Inferior parietal cortex (tissue), 1 donor: ENCODE measurements at regions not wholly inside any gene's neighbourhood (a gene's known extent, or its start where the extent isn't known, plus 50 kb on each side); places are given as distances from the start of the nearest gene placed in this dataset.

Experiments
- DNase-seq: peaks from one replicate; pipeline ENCODE4 v3.0.0-alpha.2; 2016; ENCODE audit errors: extremely low spot score

DNA sequence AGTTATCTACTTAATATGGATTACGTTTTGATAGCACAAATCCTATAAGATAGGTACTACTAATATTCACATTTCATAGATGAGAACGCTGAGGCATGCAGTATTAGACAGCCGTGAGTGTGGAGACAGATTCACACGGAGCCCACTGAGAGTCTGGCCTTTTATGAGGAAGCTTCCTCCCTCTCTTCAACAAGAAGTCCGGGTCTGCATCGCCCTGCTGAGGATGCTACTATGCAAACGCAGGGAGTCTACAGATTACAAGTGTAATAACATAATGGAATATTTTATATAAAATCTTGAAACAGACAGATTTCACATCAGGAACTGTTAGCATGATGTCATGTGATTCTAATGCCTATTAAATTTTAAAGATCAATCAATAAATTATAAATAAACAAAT is 255.9 kb upstream of the GLI3 start:
- DNase-seq = peak; percentile 20

DNA sequence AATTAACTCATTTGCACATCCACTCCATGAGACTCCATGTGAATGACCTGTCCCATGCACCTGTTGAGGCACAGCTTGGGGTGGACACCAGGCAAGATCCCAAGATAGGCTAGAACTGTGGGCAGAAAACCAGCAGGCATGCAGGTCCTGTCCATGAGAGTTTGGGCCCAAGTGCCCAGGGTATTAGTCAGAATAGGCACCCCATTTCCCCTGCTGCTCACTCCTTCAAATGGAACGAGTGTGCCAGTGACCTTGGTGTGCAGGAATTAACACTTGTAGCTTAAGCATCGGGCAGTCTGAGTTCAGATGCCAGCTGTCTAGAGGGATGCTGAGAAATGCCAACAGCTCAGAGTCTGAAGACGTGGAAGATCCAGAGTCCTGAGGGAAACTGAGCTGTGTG is 254.1 kb upstream of the GLI3 start:
- no peak for DNase-seq

DNA sequence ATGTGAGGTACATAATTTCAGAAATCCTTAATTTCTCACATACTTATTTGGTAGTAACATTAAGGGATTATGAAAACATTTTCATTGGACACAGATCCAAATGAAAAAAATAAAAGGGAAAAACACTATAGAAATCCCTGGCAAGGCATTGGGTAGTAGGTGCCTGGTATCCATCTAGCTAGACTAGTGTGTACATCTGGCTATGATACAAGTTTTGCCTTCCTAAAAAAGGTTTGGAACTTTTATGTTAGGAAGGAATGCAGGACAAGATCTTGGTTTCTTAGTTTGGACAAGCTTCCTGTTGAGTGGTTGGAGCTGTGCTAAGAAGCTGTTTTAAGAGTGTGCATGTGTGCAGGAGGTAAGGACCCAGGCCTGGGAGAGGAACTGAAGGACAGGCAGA is 252.3 kb upstream of the GLI3 start:
- no peak for DNase-seq

DNA sequence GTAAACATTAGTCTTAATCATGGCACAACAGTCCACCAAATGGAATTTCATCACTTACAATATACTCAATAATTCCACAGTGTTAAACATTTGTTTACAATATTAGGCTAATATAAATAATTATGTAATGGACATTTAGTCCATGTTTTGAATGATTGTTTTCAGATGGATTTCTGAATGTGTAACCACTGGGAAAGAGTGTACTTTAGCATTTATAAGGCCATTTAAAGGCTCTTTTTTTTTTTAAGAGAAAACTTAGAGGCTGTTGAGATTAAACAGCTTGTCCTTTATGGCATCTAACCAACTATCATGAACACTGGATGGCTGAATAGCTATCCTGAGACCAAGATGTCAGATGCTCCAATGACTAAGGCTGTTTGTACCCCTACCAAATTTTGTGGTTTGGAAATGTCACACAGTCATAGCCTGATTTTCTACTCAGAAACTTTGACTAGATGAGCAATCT is 248.3 kb upstream of the GLI3 start:
- DNase-seq = no peak

DNA sequence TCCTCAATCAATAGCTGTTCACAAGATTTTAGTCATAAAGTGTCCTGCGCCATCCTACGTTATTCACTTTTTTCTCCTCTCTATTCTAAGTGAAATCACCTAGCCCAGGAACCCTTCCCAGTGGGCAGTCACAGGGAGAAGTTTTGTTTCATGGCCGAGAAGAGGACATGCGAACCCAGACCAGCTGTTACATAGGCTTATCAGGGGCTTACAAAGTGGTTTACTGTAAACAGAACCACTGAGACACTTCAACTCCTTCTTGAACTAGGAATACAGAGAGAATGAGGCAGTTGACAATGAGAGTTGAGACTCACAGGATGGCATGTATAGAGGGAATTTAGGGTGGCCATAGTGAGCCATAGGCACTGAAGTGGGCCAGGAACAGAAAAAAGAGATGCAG is 246.9 kb upstream of the GLI3 start:
- no peak for DNase-seq

DNA sequence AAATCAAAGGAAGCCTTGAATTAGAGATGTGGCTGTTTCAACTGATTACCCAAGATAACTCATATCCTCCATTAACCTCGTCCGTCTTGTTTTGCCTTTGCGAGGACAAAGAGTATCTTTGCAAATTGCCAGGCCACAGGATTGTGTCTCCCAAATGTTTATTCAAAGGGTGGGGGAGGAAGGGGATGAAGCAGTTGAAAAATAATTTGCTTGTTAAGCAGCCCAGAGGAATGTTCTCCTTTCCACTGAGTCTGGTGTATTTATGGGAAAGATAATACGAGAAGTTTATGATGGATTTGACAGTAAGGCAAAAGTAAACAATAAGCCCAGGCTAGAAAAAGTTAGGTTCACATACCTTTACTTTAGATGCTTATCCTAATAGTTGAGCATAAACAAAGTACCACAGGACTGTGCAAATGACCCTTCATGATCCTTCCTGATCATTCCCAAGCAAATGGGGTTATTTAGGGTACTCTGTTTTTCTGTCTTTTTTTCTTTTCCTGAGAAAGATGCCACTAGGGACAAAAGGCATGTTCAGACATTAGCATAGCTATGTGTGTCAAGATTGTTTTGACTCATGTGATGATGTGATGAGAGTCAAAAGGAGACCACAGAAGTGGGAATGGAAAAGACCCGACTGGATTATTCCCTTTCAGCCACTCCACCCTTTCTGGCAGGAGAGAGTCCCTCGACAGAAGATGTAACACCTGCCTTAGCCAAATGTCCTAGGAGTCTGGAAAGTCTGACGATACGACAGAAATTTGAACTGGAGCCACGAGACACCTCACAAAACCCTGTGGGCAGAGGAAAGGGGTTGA is 243.0 kb upstream of the GLI3 start:
- DNase-seq = no peak

DNA sequence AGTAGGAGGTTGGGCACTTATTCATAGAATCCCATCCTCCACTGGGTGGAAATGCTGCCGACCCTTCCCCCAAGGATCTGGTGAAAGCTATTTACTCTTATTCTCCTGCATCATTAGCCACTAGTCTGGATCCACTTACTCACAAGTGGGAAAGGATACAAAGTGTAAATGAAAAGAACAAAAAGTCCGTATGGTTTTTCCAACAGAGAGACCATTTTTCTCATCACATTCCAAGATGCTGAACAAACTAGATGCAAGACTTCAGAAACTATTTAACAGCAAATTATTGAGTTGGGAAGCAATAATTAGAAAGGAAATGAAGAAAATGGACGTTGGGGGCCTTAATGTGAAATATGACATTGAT is 242.4 kb upstream of the GLI3 start:
- no peak for DNase-seq

DNA sequence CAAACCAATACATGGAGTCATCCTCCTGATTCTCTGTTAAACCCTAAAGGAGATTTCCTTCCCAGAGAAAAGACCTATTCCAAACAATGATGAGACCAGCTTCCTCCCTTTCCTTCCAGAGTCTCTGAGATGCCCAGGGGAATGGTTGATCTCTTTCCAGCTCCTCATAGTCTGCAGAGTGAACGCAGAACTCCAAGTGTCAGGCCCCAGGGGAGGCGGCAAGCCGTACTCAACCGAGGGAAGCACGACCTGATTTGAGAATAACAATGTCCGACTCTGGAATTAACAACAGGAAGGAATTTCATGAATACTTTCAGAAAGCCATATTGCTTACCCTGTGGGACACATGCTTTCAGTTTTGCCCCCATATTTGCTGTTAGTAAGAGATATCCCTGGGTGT is 241.7 kb upstream of the GLI3 start:
- no peak for DNase-seq

DNA sequence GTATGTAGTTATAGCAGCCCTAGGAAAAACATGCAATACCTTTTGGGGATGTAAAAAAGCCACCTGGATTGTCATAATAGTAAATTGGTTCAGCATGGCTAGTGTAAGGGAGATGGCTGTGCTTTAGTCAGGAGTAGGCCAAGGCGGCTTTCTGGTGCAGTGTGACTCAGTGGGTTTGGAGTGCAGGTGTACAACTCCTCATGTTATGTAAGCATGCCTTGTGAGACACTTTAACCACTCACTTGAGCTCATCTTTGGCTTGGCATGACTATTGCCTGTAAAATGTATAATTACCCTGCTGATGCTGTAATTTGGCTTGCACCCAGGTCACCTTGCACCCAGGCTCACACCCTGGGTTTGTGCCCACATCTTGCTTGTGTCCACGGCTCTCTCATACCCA is 239.2 kb upstream of the GLI3 start:
- DNase-seq = no peak

DNA sequence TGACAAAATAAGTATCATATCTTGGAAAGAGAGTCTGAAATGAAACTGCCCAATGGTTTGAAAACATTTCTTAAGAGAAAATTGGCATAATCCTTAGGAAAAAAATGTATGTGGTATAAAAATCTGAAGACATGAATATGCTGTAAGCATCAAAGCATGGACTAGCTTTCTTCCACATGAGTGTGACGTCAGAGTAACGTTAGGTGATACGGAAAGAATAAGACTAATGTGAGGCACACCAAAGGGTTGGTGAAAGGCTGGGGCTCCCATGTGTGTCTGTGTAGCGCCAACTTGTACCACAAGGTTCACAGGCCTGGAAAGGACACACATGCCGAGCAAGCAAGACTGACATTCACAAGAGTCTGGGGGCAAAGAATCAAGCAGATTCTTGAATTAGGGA is 238.1 kb upstream of the GLI3 start:
- no peak for DNase-seq

DNA sequence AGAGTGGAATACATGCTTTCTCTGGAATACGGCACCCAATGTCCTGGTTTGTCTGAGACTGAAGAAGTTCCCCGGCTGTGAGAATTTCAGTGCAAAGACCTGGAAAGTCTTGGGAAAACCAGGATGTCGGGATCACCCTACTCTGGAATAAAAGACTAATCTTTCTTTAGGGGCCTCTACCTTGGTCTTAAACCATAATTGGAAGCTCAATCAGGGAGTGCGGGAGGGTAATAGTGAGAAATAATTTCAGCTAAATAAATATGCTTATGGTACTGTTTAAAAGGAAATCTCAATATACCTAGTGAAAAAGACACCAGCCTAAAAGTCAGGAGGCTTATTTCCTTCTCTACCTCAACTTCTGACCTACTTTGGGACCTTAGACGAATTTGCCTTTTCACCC is 236.1 kb upstream of the GLI3 start:
- DNase-seq = no peak

DNA sequence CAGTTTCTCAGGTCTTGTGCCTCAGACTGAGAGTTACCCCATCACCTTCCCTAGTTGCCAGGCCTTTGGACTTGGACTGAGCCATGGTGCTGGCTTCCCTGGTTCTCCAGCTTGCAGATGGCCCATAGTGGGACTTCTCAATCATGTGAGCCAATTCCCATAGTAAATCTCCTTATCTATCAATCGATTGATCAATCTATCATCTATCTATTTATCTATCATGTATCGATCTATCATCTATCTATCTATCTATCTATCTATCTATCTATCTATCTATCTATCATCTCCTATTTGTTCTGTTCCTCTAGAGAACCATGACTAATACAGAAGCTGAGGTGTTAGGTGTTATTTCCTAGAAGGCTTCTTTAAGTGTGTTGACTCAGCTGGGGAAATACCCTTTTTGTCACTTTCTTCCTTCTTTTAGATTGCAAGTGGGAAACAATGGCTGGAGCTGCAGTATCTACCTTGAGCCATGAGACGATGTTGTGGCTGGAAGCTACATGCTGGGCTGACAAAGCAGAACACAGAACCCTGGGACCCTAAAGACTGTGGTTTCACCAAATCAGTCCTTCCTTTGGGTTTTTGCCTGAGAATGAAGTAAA is 234.7 kb upstream of the GLI3 start:
- no peak for DNase-seq

DNA sequence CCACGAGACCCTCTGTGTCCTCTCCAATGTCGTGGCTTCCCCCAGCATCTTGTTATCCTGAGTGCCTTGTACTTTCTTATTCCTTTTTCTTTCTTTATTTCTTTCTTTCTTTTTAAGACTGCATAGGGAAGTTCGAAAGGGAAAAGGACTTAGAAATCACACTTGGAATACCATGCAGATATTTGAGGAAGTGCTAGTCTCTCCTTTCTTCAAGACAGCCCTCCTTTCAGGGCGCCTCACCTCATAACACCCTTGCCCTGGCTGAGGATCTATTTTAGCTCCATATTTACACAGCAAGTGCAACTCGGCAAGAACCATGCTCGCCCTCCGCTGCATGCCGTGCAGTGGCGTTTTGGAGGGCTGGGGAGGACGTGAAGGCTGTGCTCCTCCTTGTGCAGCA is 232.3 kb upstream of the GLI3 start:
- DNase-seq = no peak

DNA sequence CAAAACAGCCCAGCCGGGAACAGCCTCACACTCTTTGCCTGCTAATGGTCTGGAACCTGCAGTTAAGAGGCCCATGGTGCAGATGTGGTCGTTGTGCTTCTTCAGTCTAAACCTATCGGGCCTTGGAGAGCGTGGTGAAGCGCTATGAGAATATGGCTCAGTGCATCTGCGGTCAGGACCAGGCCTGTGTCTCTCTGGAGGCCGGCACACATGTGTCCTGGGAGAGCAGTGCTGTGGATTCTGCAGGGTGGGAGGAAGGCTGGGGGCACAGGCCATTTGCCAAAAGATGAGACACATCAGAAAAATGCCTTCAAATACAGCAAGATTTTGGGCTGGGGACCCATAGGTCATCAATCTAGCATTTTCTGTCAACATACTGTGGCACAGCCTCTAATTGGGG is 231.5 kb upstream of the GLI3 start:
- DNase-seq = no peak

DNA sequence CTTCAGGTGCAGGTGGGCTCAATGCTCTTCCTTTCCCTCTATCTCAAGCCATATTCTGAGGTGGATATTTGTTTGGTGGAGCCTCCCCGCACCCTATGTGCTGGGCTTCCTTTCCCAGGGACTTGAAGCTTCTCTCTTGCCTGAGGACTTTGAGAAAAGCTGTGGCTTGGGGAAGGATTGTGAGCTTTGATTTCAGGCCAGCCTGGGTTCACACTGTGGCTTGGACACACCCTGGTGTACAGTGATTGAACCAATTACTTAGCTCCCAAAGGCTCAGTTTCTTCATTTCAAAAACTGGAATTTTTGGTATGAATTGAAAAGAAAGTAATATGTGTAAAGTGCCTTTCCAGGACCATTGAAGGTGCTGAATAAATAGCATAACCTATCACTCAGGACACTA is 224.5 kb upstream of the GLI3 start:
- DNase-seq = no peak

DNA sequence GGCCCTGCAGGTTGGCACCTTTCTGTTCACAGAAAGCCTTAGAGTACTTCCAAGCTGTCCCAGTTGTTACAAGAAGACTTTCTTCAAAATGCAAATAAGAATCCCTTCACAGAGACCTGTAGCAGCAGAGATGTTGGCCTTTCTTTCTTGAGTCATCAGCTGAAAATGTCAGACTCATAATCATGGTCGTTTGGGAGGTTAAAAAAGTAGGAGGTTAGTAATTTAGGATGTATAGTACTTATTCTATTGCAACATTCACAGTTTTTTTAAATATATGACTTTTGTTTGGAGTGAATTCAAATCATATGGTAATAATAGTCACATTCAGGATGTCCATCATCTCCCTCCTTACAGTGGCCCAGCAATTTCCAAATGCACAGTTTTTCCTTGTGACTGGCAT is 223.9 kb upstream of the GLI3 start:
- no peak for DNase-seq

DNA sequence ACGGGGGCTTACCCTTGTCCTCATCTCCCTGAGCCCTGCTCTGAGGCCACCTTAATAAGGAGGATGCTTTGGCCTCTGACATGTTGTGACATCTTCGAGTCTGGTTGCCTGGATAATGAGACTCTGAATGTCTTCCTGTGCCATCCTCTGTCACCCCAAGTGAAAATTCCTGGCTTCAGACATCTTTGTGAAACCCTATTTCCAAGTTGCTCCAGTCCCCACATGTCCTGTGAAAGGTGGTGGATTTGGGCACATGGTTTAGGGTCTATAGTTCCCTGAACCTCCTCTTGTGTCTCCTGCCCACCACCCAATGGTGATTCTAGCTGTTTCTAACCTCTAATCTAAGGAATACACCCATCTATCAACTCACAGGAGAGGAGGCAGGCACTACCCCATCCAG is 223.1 kb upstream of the GLI3 start:
- no peak for DNase-seq

DNA sequence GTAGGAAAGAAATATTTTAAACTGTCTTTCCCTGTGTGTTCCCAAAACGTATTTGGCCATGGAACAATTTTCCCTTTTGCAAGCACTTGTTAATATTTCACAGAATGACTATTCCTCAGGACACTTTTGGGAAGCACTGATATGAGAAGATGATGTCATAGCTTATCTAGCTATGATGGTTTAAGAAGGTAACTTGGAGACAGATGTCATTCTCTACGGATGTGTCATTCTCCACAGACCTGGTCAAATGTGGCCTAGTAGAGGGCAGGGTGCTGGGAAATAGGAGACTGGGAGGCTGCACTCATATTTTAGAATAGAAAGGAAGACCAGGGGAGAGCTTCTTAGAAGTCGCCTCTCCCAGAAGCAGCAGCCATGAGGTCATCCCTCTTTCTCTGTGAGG is 220.7 kb upstream of the GLI3 start:
- DNase-seq = no peak

DNA sequence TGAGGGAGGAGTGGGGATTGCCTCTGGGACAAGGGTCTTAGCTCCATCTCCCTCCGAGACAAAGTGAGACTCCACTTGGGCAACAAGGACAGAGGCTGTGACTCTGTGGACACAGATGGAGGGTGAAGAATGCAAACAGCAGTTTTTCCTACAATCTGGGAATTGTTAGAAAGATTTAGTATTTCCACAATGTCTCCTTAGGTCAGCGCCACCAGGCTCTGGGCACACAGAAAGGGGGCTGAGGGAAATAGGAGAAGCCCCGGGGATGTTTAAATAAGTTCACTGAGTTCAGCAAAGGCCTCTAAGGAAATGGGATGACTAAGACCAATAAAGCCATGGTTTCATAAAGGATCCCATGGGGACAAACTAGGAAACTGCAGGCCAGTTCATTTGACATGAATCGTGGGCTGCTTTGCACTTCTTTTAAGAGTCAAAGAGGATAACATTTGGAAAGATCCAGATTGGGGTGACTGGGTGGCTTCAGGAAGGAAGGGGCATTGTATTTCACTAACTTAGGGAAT is 219.8 kb upstream of the GLI3 start:
- no peak for DNase-seq

DNA sequence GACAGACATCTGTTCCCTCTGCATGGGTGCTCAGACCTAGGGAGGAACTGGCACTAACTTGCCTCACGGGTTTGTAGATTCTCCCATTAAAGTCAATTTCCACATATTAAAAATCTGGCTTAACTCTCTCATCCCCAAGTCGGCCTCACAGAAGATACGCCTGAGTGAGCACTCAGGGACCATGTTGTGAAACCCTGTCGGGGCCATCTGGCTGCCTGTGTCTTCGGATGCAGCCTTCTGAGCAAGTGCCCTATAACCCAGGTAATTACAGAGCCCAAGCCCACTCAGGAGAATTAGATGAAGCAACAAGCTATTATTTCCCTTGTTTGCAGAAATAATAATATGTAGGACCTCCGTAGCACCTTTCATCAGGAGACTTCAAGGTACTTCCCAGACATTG is 219.3 kb upstream of the GLI3 start:
- no peak for DNase-seq

DNA sequence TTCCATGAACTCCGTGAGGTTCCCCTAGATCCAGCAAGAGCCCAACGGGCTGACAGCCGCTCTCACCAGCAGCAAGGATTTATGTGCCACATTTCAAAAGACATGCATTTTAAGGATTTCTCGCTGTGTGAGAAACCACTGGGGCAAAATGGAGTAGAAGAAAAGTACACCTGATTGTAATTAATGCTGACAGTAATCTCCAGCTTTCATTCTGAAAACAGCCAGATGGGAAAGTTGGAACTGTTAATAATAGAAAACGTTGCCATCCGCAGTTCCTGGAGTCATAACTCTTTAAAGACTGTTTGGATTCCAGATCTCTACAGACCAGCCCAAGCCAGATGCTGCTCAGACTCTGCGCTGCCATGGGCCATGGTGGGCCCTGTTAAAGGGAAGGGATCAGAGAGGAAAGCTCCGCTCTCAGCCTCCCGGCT is 216.9 kb upstream of the GLI3 start:
- DNase-seq = no peak

DNA sequence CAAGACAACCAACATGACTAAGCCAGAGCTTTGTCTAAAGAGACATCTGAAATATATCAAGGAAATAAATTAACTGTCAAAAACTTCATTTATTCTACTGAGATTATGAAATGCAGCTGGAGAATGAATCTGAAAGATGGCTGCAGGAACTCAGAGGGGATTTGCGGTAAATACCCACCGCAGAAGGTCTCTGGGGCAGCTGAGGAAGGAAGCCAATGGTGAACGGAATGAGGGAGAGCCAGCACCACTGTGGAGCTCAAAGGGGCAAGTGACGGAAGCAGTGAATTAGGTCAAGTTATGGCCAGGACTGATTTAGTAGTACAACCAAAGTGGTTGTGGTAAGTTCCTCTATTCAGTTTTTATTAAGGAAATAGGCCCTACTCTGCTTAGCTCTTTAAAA is 215.3 kb upstream of the GLI3 start:
- DNase-seq = no peak

DNA sequence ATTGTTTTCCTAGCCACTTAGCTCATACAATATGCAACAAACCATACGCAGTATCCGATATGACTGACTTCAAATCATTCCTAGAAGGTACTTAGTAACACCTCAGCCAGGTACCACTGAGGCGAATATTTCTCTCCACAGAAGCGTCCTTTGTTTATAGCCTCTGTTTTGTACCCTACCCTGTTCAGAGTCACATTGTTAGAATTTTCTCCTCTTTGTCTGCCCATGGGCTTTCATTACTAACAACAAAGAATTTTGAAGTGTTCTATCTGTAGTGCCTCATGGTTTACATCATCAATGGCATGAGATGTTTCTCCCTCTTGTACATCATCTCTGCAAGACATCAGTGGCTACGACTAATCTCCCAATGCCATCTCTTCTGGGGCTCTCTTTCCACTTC is 212.4 kb upstream of the GLI3 start:
- no peak for DNase-seq

DNA sequence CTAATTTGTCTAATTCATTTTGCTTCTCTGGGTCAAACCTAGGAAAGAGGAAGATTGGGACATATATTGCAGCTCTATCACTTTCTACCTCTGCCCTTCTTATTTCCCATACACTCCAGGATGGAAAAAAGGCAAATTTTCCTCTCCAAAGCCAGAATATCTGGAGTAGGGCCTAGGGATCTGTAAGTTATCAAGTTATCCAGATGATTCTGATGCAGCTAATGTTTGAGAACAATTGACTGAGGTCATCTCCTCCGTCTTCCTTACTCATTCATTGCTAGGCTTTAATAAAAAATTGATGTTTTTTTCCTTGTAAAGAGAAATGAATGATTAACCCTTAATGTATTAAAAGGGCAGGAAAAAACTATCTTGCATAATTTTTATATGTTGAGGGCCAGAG is 211.9 kb upstream of the GLI3 start:
- no peak for DNase-seq
